ENCODE measurements at regions not wholly inside any gene's neighbourhood (a gene's known extent, or its start where the extent isn't known, plus 50 kb on each side); places are given as distances from the start of the nearest gene placed in this dataset.

GRCh38 chr3:72585966-72586365 is 262.3 kb downstream of the SHQ1 start:
- H3K36me3 Mint-ChIP-seq (ENCODE audit: low read depth), result no peaks in the 10 kb centered on the region
- no peak for TF ChIP-seq CTCF (IDR thresholded peaks at IDR 0.05)
- no peaks in the 10 kb centered on the region for H3K9me3 Mint-ChIP-seq
- no peak overlapping the region for H3K4me3 Mint-ChIP-seq
- no peak for DNase-seq
- peaks cover 29% of the 10 kb centered on the region for H3K4me1 Mint-ChIP-seq
- H3K27ac Mint-ChIP-seq, result no peak overlapping the region
- H3K27me3 Mint-ChIP-seq (ENCODE audit: low read depth, poor library complexity), result peaks cover 30% of the 10 kb centered on the region

GRCh38 chr3:72584262-72584661 is 264.0 kb downstream of the SHQ1 start:
- H3K36me3 Mint-ChIP-seq (ENCODE audit: low read depth), result no peaks in the 10 kb centered on the region
- peaks cover 33% of the 10 kb centered on the region for H3K27me3 Mint-ChIP-seq (ENCODE audit: low read depth, poor library complexity)
- no peak overlapping the region for H3K27ac Mint-ChIP-seq
- TF ChIP-seq CTCF (IDR thresholded peaks at IDR 0.05), result no peak
- no peak overlapping the region for H3K4me3 Mint-ChIP-seq
- peaks cover 23% of the 10 kb centered on the region for H3K4me1 Mint-ChIP-seq
- DNase-seq, result no peak
- H3K9me3 Mint-ChIP-seq, result no peaks in the 10 kb centered on the region

GRCh38 chr3:72582963-72583362 is 265.3 kb downstream of the SHQ1 start:
- Mint-ChIP-seq H3K4me1 (peaks cover 28% of the 10 kb centered on the region), H3K36me3 (ENCODE audit: low read depth) (no peaks in the 10 kb centered on the region), H3K4me3 (no peak overlapping the region), H3K9me3 (no peaks in the 10 kb centered on the region), H3K27ac (no peak overlapping the region), H3K27me3 (ENCODE audit: low read depth, poor library complexity) (peaks cover 28% of the 10 kb centered on the region)
- TF ChIP-seq CTCF (IDR thresholded peaks at IDR 0.05), result no peak
- no peak for DNase-seq

- Mint-ChIP-seq H3K36me3 (ENCODE audit: low read depth) (no peaks in the 10 kb centered on the region), H3K4me3 (no peak overlapping the region), H3K9me3 (no peaks in the 10 kb centered on the region), H3K27me3 (ENCODE audit: low read depth, poor library complexity) (peaks cover 28% of the 10 kb centered on the region), H3K4me1 (peaks cover 28% of the 10 kb centered on the region), H3K27ac (no peak overlapping the region)
- DNase-seq, result no peak
- no peak for TF ChIP-seq CTCF (IDR thresholded peaks at IDR 0.05)
These were observed 265.9 kb downstream of the SHQ1 start for GRCh38 chr3:72582211-72582878.

- DNase-seq, result no peak
- Mint-ChIP-seq H3K4me1 (peaks cover 28% of the 10 kb centered on the region), H3K9me3 (no peaks in the 10 kb centered on the region), H3K4me3 (no peak overlapping the region), H3K36me3 (ENCODE audit: low read depth) (no peaks in the 10 kb centered on the region), H3K27me3 (ENCODE audit: low read depth, poor library complexity) (peaks cover 20% of the 10 kb centered on the region), H3K27ac (no peak overlapping the region)
- no peak for TF ChIP-seq CTCF (IDR thresholded peaks at IDR 0.05)
These were observed 267.3 kb downstream of the SHQ1 start for GRCh38 chr3:72580900-72581299.

GRCh38 chr3:72580246-72580756 is 267.9 kb downstream of the SHQ1 start:
- no peak for DNase-seq
- Mint-ChIP-seq H3K4me1 (peaks cover 28% of the 10 kb centered on the region), H3K27ac (no peak overlapping the region), H3K9me3 (no peaks in the 10 kb centered on the region), H3K4me3 (no peak overlapping the region), H3K27me3 (ENCODE audit: low read depth, poor library complexity) (peaks cover 17% of the 10 kb centered on the region), H3K36me3 (ENCODE audit: low read depth) (no peaks in the 10 kb centered on the region)
- no peak for TF ChIP-seq CTCF (IDR thresholded peaks at IDR 0.05)
